ENCODE measurements at regions not wholly inside any gene's neighbourhood (a gene's known extent, or its start where the extent isn't known, plus 50 kb on each side); places are given as distances from the start of the nearest gene placed in this dataset.

DNA sequence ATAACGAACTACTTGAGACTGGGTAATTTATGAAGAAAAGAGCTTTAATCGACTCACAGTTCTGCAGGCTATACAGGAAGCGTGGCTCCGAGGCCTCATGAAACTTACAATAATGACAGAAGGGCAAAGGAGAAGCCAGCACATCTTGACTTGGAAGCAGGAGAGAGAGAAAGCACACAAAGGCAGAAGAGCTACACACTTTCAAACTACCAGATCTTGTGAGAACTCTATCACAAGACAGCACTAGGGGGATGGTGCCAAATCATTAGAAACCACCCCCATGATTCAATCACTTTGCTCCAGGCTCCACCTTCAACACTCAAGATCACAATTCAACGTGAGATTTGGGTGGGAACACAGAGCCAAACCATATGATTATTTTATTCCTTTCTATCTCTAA lies 655.9 kb upstream of the SYT4 start:
- no peaks in the 10 kb centered on the region for H3K9me3 ChIP-seq (ENCODE audit: control insufficient read depth, insufficient read depth, low read length)
- no CpG with 5 or more reads among the region's 5 CpGs for WGBS (ENCODE audit: insufficient coverage, insufficient read length)
- no peaks in the 10 kb centered on the region for H3K36me3 ChIP-seq (ENCODE audit: control insufficient read depth, insufficient read depth, low read length)
- H3K27ac ChIP-seq (ENCODE audit: low read length), result no peak overlapping the region
- DNase-seq (ENCODE audit: low read depth, low spot score), result no peak
- H3K27me3 ChIP-seq (ENCODE audit: control insufficient read depth, insufficient read depth, low read length), result no peaks in the 10 kb centered on the region
- no peaks in the 10 kb centered on the region for H3K4me1 ChIP-seq (ENCODE audit: control insufficient read depth, insufficient read depth, low read length)
- H3K4me3 ChIP-seq (ENCODE audit: low read length), result no peak overlapping the region

DNA sequence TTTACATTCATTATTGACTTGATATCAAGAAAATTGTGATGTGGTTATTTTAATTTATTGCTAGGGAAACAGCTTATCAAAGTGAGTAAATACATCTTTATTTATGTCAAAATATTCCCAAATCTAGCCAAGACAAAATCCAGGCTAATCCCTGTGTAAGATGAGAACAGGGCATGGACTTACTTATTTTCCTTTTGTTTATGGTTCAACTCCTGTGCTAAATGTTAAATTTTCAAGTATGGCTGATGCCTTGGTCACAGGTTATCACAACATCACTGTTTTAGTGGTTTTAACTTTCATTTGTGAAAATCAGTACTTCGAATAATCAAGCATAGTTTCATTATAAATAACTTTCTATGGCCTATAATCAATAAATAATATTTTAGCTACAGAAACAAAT lies 657.0 kb upstream of the SYT4 start:
- H3K27me3 ChIP-seq (ENCODE audit: control insufficient read depth, insufficient read depth, low read length), result no peaks in the 10 kb centered on the region
- no CpG with 5 or more reads among the region's 1 CpG for WGBS (ENCODE audit: insufficient coverage, insufficient read length)
- no peak overlapping the region for H3K27ac ChIP-seq (ENCODE audit: low read length)

DNA sequence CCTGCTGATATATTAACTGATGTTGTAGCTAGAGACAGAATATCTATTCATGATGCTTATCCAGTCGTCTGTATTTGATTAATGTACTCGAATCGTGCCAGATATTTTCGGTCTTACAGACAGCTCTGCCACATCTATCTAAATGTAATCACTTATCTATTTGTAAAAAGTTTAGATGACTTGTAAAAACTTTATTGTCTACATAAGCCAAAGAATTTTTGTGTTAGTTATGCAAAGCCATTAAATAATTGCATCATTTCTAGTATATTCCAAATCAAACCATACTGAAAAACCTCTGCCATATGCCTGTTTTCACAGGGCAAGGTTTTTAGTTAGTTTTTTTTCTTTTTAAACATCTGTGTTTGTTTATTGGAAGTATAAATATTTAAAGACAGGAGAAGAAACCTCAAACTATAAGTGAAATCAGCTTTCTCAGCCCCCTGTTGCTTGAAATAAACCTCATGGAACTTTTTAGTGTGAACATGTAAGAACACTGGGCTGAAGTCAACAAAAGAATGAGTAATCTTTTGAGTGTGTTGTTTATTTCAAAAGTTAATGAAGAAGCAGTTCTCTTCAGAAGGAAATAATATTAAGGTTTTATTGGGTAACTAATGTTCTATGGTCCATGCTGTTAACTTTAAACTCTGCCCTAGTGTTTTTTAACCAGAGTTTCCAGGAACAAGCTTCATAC lies 657.6 kb upstream of the SYT4 start:
- Histone ChIP-seq H3K4me1 (ENCODE audit: control insufficient read depth, insufficient read depth, low read length) (no peaks in the 10 kb centered on the region), H3K9me3 (ENCODE audit: control insufficient read depth, insufficient read depth, low read length) (no peaks in the 10 kb centered on the region), H3K27ac (ENCODE audit: low read length) (no peak overlapping the region), H3K27me3 (ENCODE audit: control insufficient read depth, insufficient read depth, low read length) (no peaks in the 10 kb centered on the region), H3K36me3 (ENCODE audit: control insufficient read depth, insufficient read depth, low read length) (no peaks in the 10 kb centered on the region), H3K4me3 (ENCODE audit: low read length) (no peak overlapping the region)
- no CpG with 5 or more reads among the region's 4 CpGs for WGBS (ENCODE audit: insufficient coverage, insufficient read length)
- no peak for DNase-seq (ENCODE audit: low read depth, low spot score)

More for the DNA sequence above, 657.0 kb upstream of the SYT4 start:
- Histone ChIP-seq H3K9me3 (ENCODE audit: control insufficient read depth, insufficient read depth, low read length) (no peaks in the 10 kb centered on the region), H3K4me1 (ENCODE audit: control insufficient read depth, insufficient read depth, low read length) (no peaks in the 10 kb centered on the region), H3K4me3 (ENCODE audit: low read length) (no peak overlapping the region), H3K36me3 (ENCODE audit: control insufficient read depth, insufficient read depth, low read length) (no peaks in the 10 kb centered on the region)
- no peak for DNase-seq (ENCODE audit: low read depth, low spot score)

DNA sequence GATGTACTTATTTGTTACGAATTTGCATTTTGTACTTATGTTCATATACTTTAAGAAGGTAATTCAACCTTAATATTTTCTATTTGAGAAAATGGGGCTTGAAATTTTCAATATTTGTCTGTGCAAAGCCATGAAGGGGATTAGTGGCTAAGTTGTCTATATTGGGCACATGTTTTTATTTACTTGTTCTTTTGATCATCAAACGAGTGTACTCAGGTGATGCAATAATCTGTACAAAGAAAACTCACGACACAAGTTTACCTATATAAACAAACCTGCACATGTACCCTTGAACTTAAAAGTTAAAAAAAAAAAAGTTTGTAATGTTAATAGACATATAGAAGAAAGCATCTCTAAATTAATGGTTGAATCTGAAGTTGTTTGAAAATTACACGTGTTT lies 658.9 kb upstream of the SYT4 start:
- WGBS (ENCODE audit: insufficient coverage, insufficient read length), result no CpG with 5 or more reads among the region's 4 CpGs
- H3K27ac ChIP-seq (ENCODE audit: low read length), result no peak overlapping the region

DNA sequence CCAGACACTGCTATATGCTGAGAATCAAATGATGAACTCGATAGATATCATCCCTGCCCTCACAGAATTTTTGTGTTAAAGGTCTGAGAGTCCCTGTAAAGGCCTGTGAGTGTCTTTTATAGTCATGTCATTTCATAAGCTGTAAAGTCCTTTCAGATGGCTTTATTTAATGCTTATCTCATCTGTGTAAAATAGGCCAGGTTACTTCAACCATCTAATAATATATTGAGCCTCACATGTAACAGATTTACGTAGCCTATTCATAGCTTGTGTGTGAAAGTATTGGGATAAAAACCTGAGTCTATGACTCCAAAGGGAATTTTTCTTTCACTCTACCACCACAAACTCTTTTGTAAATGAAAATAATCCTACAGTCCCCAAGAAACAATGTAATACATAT lies 672.0 kb upstream of the SYT4 start:
- Histone ChIP-seq H3K27ac (ENCODE audit: low read length) (no peak overlapping the region), H3K4me3 (ENCODE audit: low read length) (no peak overlapping the region), H3K27me3 (ENCODE audit: control insufficient read depth, insufficient read depth, low read length) (no peaks in the 10 kb centered on the region), H3K36me3 (ENCODE audit: control insufficient read depth, insufficient read depth, low read length) (no peaks in the 10 kb centered on the region), H3K9me3 (ENCODE audit: control insufficient read depth, insufficient read depth, low read length) (no peaks in the 10 kb centered on the region; the same call in 1 of the 2 replicates), H3K4me1 (ENCODE audit: control insufficient read depth, insufficient read depth, low read length) (no peaks in the 10 kb centered on the region)
- no peak for DNase-seq (ENCODE audit: low read depth, low spot score)
- WGBS (ENCODE audit: insufficient coverage, insufficient read length), result no CpG with 5 or more reads among the region's 2 CpGs

More for the DNA sequence above, 658.9 kb upstream of the SYT4 start:
- no peak overlapping the region for H3K4me3 ChIP-seq (ENCODE audit: low read length)
- DNase-seq (ENCODE audit: low read depth, low spot score), result no peak
- H3K27me3 ChIP-seq (ENCODE audit: control insufficient read depth, insufficient read depth, low read length), result no peaks in the 10 kb centered on the region
- H3K36me3 ChIP-seq (ENCODE audit: control insufficient read depth, insufficient read depth, low read length), result no peaks in the 10 kb centered on the region
- no peaks in the 10 kb centered on the region for H3K4me1 ChIP-seq (ENCODE audit: control insufficient read depth, insufficient read depth, low read length)
- H3K9me3 ChIP-seq (ENCODE audit: control insufficient read depth, insufficient read depth, low read length), result no peaks in the 10 kb centered on the region

GRCh38 chr18:43950062-43950461 lies 672.8 kb upstream of the SYT4 start:
- Histone ChIP-seq H3K27ac (ENCODE audit: low read length) (no peak overlapping the region), H3K36me3 (ENCODE audit: control insufficient read depth, insufficient read depth, low read length) (no peaks in the 10 kb centered on the region), H3K4me3 (ENCODE audit: low read length) (no peak overlapping the region), H3K4me1 (ENCODE audit: control insufficient read depth, insufficient read depth, low read length) (no peaks in the 10 kb centered on the region), H3K9me3 (ENCODE audit: control insufficient read depth, insufficient read depth, low read length) (no peaks in the 10 kb centered on the region; the same call in 1 of the 2 replicates), H3K27me3 (ENCODE audit: control insufficient read depth, insufficient read depth, low read length) (no peaks in the 10 kb centered on the region)
- no peak for DNase-seq (ENCODE audit: low read depth, low spot score)
- WGBS (ENCODE audit: insufficient coverage, insufficient read length), result no CpG with 5 or more reads among the region's 3 CpGs

DNA sequence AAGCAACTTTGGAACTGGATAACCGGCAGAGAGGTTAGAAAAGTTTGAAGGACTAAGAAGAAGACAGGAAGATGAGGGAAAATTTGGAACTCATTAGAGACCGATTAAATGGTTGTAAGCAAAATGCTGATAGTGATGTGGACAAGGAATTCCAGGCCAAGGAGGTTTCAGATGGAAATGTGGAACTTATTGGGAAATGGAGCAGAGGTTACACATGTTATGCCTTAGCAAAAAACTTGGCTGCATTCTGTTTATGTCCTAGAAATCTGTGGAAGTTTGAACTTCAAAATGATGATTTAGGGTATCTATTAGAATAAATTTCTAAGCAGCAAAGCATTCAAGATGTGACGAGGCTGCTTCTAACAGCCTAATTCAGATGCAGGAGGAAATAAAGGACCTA lies 675.1 kb upstream of the SYT4 start:
- no peak overlapping the region for H3K4me3 ChIP-seq (ENCODE audit: low read length)
- no CpG with 5 or more reads among the region's 3 CpGs for WGBS (ENCODE audit: insufficient coverage, insufficient read length)
- H3K36me3 ChIP-seq (ENCODE audit: control insufficient read depth, insufficient read depth, low read length), result no peaks in the 10 kb centered on the region
- no peaks in the 10 kb centered on the region for H3K27me3 ChIP-seq (ENCODE audit: control insufficient read depth, insufficient read depth, low read length)
- H3K27ac ChIP-seq (ENCODE audit: low read length), result no peak overlapping the region
- no peak for DNase-seq (ENCODE audit: low read depth, low spot score)
- no peaks in the 10 kb centered on the region; the same call in 1 of the 2 replicates for H3K9me3 ChIP-seq (ENCODE audit: control insufficient read depth, insufficient read depth, low read length)
- no peaks in the 10 kb centered on the region for H3K4me1 ChIP-seq (ENCODE audit: control insufficient read depth, insufficient read depth, low read length)

DNA sequence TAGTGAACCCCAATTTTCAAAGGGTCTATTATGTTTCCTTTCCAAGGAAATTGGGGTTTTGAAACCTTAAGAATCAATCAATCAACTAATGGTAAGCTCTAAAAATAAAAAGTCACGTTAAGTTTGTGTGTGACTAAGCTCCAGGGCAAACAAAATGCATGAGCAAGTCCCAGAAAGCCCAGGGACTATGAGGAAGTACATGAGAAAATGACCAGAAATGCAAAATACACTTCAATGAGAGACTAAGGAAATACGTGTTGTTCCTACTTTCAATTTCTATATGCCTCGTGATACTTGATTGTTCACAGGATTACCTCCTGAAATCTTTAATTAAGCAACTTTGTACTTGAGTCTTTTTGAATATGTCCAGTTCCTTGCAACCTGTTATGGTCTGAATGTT lies 684.4 kb upstream of the SYT4 start:
- no peak for DNase-seq (ENCODE audit: low read depth, low spot score)
- no peaks in the 10 kb centered on the region for H3K9me3 ChIP-seq (ENCODE audit: control insufficient read depth, insufficient read depth, low read length)
- no CpG with 5 or more reads among the region's 3 CpGs for WGBS (ENCODE audit: insufficient coverage, insufficient read length)
- no peak overlapping the region for H3K4me3 ChIP-seq (ENCODE audit: low read length)
- no peaks in the 10 kb centered on the region for H3K27me3 ChIP-seq (ENCODE audit: control insufficient read depth, insufficient read depth, low read length)
- no peaks in the 10 kb centered on the region for H3K4me1 ChIP-seq (ENCODE audit: control insufficient read depth, insufficient read depth, low read length)
- no peaks in the 10 kb centered on the region for H3K36me3 ChIP-seq (ENCODE audit: control insufficient read depth, insufficient read depth, low read length)
- H3K27ac ChIP-seq (ENCODE audit: low read length), result no peak overlapping the region

DNA sequence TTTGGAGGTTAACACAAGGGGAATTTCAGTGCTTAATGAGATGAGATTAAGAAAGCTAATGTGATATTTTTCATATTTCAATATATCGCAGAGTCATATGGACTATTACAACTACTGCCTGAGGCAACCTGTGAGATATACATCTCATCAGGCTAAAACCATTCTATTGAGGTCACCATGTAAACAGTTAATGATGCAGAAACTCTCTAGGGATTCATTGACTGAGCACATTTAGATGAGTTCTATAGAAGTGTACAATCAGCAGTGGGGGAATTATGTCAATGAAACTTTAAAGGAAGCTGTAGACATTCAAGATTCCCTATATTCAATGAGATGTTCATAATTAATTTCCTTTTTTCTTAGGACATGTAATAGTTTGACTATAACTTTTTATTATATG lies 687.4 kb upstream of the SYT4 start:
- Histone ChIP-seq H3K27ac (ENCODE audit: low read length) (no peak overlapping the region), H3K27me3 (ENCODE audit: control insufficient read depth, insufficient read depth, low read length) (no peaks in the 10 kb centered on the region), H3K9me3 (ENCODE audit: control insufficient read depth, insufficient read depth, low read length) (no peaks in the 10 kb centered on the region), H3K36me3 (ENCODE audit: control insufficient read depth, insufficient read depth, low read length) (no peaks in the 10 kb centered on the region), H3K4me1 (ENCODE audit: control insufficient read depth, insufficient read depth, low read length) (no peaks in the 10 kb centered on the region), H3K4me3 (ENCODE audit: low read length) (no peak overlapping the region)
- no peak for DNase-seq (ENCODE audit: low read depth, low spot score)
- no CpG with 5 or more reads among the region's 1 CpG for WGBS (ENCODE audit: insufficient coverage, insufficient read length)

GRCh38 chr18:43965691-43966090 lies 688.4 kb upstream of the SYT4 start:
- no peak overlapping the region for H3K27ac ChIP-seq (ENCODE audit: low read length)
- no peak for DNase-seq (ENCODE audit: low read depth, low spot score)
- H3K9me3 ChIP-seq (ENCODE audit: control insufficient read depth, insufficient read depth, low read length), result no peaks in the 10 kb centered on the region
- H3K27me3 ChIP-seq (ENCODE audit: control insufficient read depth, insufficient read depth, low read length), result no peaks in the 10 kb centered on the region
- no peaks in the 10 kb centered on the region for H3K36me3 ChIP-seq (ENCODE audit: control insufficient read depth, insufficient read depth, low read length)
- no peak overlapping the region for H3K4me3 ChIP-seq (ENCODE audit: low read length)
- no peaks in the 10 kb centered on the region for H3K4me1 ChIP-seq (ENCODE audit: control insufficient read depth, insufficient read depth, low read length)
- no CpG with 5 or more reads among the region's 4 CpGs for WGBS (ENCODE audit: insufficient coverage, insufficient read length)

- no peak for DNase-seq (ENCODE audit: low read depth, low spot score)
- no peaks in the 10 kb centered on the region for H3K27me3 ChIP-seq (ENCODE audit: control insufficient read depth, insufficient read depth, low read length)
- no CpG with 5 or more reads among the region's 4 CpGs for WGBS (ENCODE audit: insufficient coverage, insufficient read length)
Measured at GRCh38 chr18:43970656-43971055, 693.4 kb upstream of the SYT4 start.

More at GRCh38 chr18:43970656-43971055, 693.4 kb upstream of the SYT4 start:
- Histone ChIP-seq H3K4me1 (ENCODE audit: control insufficient read depth, insufficient read depth, low read length) (no peaks in the 10 kb centered on the region), H3K36me3 (ENCODE audit: control insufficient read depth, insufficient read depth, low read length) (no peaks in the 10 kb centered on the region), H3K4me3 (ENCODE audit: low read length) (no peak overlapping the region), H3K27ac (ENCODE audit: low read length) (no peak overlapping the region), H3K9me3 (ENCODE audit: control insufficient read depth, insufficient read depth, low read length) (no peaks in the 10 kb centered on the region)
